HG03575 (cell line): ENCODE measurements at regions not wholly inside any gene's neighbourhood (a gene's known extent, or its start where the extent isn't known, plus 50 kb on each side); places are given as distances from the start of the nearest gene placed in this dataset.

Source experiments
- ATAC-seq: cut with Tn5 transposase; IDR thresholded peaks from one replicate; pipeline ENCODE4 v1.9.1; 2021; ENCODE audit not compliant: unreplicated experiment, insufficient number of reproducible peaks, low FRiP score; ENCODE audit errors: extremely low read depth

GRCh38 chr6:6771224-6771945 lies 182.9 kb downstream of the LY86 start:
- ATAC-seq, result no peak

- ATAC-seq, result no peak
Observed at GRCh38 chr6:6771964-6772363, 183.4 kb downstream of the LY86 start.

DNA sequence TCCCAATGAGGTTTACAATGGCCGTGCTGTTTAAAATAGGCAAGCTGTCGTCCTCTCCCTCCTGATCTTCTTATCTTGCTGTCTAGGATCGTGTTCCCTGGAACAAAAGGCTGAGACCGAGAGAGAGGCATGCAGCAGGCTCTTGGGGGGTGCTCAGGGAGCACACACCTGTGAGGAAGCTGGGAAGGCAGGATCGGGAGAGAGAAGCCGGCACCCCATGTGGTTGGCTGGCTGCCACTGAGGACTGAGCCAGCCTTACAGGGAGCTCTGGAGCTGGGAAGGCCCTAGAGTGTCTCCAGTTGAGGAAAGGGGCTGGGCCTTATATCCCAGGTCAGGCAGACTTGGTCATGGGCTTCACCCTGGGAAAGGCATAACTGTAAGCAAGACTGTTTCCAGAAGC lies 184.2 kb downstream of the LY86 start:
- ATAC-seq, result no peak

GRCh38 chr6:6775074-6775473 lies 186.6 kb downstream of the LY86 start:
- ATAC-seq, result no peak

DNA sequence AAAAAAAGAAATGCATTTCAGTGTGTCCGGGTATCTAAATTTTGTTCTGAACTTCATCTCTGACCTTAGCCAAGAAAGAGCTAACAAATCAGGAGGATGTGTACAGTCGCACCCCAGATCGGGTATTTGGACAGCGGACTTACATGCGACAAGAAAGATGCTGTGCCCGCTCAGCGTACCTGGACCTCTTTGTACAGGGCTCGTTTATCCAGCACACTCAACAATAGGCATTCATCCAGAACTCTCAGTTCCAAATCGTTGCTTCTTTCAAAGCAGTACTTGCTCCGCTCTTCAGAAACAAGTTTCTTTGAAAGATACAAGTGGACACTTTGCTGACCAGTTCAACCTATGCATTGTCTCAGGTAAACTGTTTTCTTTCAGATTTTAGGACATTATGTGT lies 191.7 kb downstream of the LY86 start:
- ATAC-seq, result no peak

DNA sequence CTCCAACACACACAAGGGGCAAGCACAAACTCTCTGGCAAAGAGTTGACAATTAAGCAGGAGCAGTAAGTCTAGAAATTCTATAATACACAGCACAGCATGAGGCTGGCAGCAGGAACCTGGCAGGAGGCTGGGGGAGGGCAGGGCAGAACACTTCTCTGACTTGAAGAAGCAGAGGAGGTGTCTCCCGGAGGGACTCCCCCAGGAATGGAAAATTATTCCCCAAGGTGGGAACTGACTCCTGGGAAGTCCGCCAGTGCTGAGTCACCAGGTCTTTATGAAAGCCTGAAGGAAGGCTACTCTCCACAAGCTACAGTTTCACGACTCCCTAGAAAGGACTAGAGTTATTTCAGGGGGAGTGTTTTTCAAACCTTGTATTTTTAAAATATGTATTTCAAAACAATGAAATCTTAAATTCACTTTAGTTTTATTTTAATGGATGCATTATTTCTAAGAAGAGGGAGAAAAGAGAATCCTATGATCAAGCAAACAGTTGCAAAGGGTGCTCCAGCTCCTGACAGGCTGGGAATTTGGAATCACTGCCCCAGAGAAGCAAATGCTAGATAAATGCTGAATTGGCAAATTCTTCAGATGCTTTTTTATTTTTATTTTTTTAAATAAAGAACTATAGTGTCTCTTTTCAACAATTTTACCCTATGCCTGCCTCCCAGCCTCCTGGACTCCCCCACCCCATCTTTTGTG lies 192.8 kb downstream of the LY86 start:
- ATAC-seq, result no peak

DNA sequence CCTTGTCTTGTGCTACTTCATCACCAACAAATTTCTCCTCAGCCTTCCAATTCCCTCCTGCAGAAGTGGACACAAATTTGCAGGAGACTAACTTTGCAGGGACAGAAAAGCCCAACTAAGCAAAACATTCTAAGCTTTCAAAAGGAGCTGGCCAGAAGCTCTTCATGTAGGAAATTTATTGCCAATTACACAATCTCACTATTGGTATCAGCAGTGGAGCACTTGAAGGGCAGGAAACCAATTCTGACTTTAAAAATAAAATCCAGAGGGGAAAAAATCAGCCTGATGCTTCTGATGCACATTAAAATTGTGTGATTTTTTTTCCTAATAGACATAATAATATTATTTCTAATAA lies 193.3 kb downstream of the LY86 start:
- no peak for ATAC-seq

- ATAC-seq, result no peak
Observed at GRCh38 chr6:6783721-6784120, 195.2 kb downstream of the LY86 start.

DNA sequence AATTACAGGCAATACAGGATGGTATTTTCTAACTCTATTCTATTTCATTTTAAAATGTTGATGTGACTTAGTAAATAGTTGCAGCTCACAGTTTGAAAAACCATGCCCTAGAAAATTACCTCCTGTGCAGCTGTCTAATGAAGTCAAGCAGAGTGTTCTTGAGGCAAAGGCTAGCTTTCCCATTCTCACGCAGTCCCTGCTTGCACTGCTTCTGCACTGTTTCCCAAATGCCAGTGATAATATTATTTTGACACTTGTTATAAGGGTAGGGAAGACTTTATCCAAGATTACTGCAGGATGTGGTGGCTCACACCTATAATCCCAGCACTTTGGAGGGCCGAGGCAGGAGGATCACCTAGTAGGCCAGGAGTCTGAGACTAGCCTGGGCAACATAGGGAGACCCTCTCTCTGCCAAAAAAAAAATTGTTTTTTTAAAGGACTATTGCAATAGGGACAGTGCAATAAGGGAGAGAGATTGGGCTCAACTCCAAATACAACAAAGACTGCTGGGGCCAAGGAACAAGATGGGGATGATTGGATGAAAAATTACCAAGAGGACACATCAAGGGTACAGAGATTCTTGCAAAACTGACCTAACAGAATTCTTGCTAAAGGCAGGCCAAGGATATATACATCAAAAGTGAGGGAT lies 196.1 kb downstream of the LY86 start:
- no peak for ATAC-seq

DNA sequence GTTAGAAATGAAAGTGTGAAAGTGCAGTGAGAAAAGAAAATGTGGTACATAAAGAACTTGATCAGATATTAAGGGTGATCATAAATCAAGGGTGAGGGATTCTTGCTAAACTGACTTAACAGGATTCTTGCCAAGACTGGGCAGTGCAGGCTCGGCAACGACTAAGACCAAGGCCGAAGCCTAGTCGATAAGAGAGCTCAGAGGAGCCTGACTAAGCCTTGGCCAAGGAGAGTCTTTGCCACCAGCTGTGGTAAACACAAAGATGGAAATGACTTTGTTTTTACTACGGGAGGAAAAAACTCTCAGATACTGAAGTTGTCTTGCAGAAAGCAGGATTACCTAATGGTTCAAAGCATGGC lies 196.6 kb downstream of the LY86 start:
- no peak for ATAC-seq

DNA sequence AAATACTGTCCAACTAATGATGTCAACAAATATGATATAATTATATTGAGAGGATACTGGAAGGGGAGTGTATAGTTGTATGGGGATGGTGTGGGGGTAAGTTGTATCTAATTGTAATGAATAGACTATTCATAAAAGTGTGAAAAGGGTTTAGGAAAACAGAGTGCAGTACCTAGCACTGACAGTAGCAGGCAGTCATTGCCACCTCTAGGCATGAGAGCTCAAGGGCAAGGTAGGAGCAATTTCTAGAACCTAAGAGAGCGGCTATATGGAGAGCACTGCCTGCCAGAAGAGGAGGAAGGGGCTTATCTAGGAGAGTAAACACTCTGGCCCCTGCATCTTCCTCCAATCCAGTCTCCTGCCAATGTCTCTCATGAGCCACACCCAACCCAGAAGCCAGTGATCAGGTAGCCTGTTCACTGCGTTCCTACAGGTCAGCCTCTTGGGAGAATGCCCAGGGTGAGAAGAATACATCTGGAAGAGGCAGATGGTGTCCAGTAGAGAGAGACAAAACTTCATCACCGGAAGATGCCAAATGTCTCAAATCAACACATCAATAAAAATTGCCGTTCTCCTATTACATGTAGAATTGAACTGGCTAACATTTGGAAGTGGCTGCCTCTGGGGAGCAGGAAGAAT lies 200.0 kb downstream of the LY86 start:
- no peak for ATAC-seq

DNA sequence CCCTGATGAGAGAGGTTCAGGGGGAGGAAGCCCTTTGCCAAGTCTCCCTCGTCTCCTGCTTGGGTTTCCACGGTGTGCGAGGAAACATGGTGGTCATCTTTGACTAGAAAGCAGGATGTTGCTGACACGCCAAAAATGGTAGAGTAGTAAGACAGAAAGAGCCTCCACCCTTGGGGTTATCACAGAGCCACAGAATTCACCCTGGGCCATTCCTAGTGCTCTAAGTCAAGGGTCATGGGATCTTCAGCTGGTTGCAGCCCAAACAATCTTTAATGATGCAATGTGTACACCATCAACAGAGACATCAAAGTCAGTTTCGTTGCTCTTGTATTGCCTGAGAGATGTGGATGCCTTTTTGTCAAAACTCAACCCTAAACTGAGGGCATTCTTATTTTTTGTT lies 201.9 kb downstream of the LY86 start:
- no peak for ATAC-seq

- ATAC-seq, result no peak
Observed at GRCh38 chr6:6790891-6791290, 202.4 kb downstream of the LY86 start.

- no peak for ATAC-seq
Observed at GRCh38 chr6:6793388-6794250, 205.1 kb downstream of the LY86 start.

DNA sequence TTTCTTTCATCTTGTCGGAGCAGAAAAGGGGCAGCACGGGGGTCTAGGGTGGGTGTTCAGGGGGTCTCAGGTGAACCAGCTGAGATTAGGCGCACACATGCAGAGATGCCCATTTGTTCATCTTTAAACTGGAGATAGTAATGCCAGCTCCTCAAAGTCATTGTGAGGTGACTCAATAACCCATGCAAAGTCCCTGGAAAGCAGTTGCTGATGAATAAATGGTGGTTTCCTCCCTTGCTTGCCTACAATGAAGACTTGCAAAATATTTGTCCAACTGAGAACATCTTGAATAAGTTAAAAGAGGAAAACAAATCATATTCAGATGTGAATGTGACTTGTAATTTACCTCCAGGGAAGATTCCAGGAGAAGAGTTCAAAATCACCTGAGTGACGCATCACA lies 206.9 kb downstream of the LY86 start:
- no peak for ATAC-seq

DNA sequence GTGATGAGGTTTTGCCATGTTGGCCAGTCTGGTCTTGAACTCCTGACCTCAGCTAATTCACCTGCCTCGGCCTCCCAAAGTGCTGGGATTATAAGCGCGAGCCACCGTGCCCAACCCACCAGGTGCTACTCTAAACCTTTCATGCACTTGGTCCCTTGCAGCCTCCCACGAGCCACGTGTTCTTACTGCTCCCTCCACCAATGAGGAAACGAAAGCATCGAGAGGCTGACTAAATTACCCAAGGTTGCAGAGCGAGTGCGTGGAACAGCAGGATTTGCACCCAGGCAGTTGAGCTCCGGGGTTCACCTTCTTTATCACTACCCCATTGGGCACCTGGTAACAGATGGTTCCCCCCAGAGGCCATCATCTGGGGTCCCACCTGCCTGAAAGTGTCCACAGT lies 208.3 kb downstream of the LY86 start:
- no peak for ATAC-seq

DNA sequence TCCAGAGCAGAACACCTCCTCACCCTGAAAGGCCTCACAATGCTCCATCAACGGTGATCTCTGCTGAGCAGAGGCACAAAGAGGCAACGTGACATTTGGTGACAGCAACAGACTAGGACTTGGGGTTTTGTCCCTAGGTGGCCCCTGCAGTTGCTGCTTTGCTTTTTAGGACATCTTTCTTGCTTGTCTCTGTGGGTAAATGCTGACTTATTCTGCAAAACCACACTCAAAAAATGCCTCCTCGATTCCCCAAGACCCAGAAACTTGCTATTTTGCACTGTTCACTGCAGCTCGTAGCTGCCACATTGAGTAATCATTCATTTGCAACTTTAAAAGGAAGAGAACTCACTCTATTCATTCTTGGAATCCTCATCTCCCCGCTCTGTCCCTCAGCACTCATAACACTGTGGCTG lies 209.9 kb downstream of the LY86 start:
- no peak for ATAC-seq

DNA sequence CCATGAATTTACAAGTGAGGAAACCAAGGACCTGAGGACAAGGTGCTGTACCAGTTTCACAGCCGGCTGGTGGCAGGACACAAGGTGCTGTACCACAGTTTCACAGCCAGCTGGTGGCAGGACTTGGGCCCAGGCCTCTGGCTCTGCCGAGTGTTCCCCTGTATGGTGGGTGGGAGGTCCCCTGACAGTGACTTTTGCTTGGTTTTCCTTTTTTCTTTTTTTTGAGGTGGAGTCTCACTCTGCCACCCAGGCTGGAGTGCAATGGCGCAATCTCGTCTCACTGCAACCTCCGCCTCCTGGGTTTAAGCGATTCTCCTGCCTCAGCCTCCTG lies 212.4 kb downstream of the LY86 start:
- ATAC-seq, result no peak

DNA sequence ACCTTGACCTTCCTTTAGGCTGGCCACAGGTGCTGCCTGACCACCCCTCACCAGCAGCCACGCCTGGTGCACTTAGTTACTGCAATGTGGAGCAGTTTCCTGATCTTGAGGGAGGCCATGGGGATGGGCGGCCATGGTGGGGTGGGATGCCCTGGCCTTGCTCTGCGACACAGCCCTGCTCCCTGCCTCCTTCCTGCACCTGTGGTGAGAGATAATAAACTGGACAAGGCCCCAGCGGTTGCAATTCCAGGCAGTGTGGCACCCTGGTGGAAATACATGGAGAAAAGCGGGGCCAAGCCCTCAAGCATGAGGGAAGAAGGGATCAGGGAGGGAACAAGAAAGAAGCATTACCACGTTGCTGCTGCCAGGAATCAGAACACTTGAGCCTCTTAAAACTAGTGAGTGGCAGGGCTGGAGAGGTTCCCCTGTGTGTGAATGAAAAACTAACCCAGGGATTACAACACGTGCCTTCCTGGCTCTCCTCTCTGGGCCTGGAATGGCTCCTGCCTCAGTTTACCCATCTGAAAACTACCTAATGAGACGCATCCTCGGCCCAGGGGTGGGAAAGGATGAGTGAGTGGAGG lies 213.2 kb downstream of the LY86 start:
- ATAC-seq, result no peak
